Neuronal stem cell (in vitro differentiated cells): ENCODE measurements at regions not wholly inside any gene's neighbourhood (a gene's known extent, or its start where the extent isn't known, plus 50 kb on each side); places are given as distances from the start of the nearest gene placed in this dataset.

Source experiments
- DNase-seq: peaks from one replicate; pipeline ENCODE4 v3.0.0-alpha.2; 2013; ENCODE audit warnings: low spot score
- H2AFZ ChIP-seq: one replicate; pipeline ENCODE4 v1.6.1; 2013; ENCODE audit warnings: mild to moderate bottlenecking, low read length, inconsistent platforms
- H2AK5ac ChIP-seq: 2 replicates; pipeline ENCODE4 v1.6.1; 2013; ENCODE audit warnings: low read depth, mild to moderate bottlenecking, inconsistent platforms, low read length, moderate library complexity, mixed read lengths
- H2BK120ac ChIP-seq: 2 replicates; pipeline ENCODE4 v1.6.1; 2013; ENCODE audit warnings: low read depth, mild to moderate bottlenecking, inconsistent platforms, low read length, moderate library complexity, mixed read lengths
- H2BK12ac ChIP-seq: one replicate; pipeline ENCODE4 v1.6.1; 2013; ENCODE audit warnings: low read length, inconsistent platforms
- H2BK15ac ChIP-seq: 2 replicates; pipeline ENCODE4 v1.6.1; 2013; ENCODE audit warnings: mild to moderate bottlenecking, low read length, inconsistent platforms, mixed read lengths
- H2BK5ac ChIP-seq: one replicate; pipeline ENCODE4 v1.6.1; 2013; ENCODE audit warnings: inconsistent platforms, mild to moderate bottlenecking, low read length, moderate library complexity
- H3K14ac ChIP-seq: one replicate; pipeline ENCODE4 v1.6.1; 2013; ENCODE audit warnings: low read length, inconsistent platforms
- H3K18ac ChIP-seq: 2 replicates; pipeline ENCODE4 v1.6.1; 2013; ENCODE audit warnings: low read length, inconsistent platforms
- H3K23ac ChIP-seq: 2 replicates; pipeline ENCODE4 v1.6.1; 2013; ENCODE audit warnings: low read depth, mild to moderate bottlenecking, mixed read lengths, low read length, inconsistent platforms; ENCODE audit not compliant: poor library complexity
- H3K27ac ChIP-seq: replicated peaks from 3 replicates; pipeline ENCODE4 v1.5.1; 2013; ENCODE audit warnings: low read length, inconsistent platforms
- H3K27me3 ChIP-seq, 3 experiments: 2 replicates each; pipeline ENCODE4 v1.6.1; 2013; ENCODE audit warnings: low read length in 3 of 3, mild to moderate bottlenecking in 2 of 3, inconsistent platforms in 1 of 3, low read depth in 1 of 3, mixed read lengths in 1 of 3, moderate library complexity in 1 of 3; ENCODE audit not compliant: control insufficient read depth in 3 of 3, insufficient read depth in 3 of 3
- H3K36me3 ChIP-seq, 2 donors: replicated peaks in 1 of 2; 2 replicates each; pipeline ENCODE4 v1.6.1; 2013; ENCODE audit warnings: low read length in 2 of 2; ENCODE audit not compliant: control insufficient read depth in 2 of 2, insufficient read depth in 2 of 2
- H3K4ac ChIP-seq: 2 replicates; pipeline ENCODE4 v1.6.1; 2013; ENCODE audit warnings: inconsistent platforms, mild to moderate bottlenecking, low read length, moderate library complexity
- H3K4me1 ChIP-seq, 2 donors: 1 replicate in 1 of 2; 2 replicates in 1 of 2; pipeline ENCODE4 v1.6.1; 2013; ENCODE audit warnings: low read length in 2 of 2, low read depth in 1 of 2; ENCODE audit not compliant: control insufficient read depth in 2 of 2, insufficient read depth in 1 of 2
- H3K4me2 ChIP-seq: one replicate; pipeline ENCODE4 v1.6.1; 2013; ENCODE audit warnings: mild to moderate bottlenecking, low read length, inconsistent platforms; ENCODE audit not compliant: insufficient read depth, poor library complexity, severe bottlenecking
- H3K4me3 ChIP-seq, 2 donors: 2 replicates each; pipeline ENCODE4 v1.5.1; 2013; ENCODE audit warnings: low read length in 2 of 2, mild to moderate bottlenecking in 2 of 2, inconsistent platforms in 1 of 2, moderate library complexity in 1 of 2
- H3K79me1 ChIP-seq: one replicate; pipeline ENCODE4 v1.6.1; 2013; ENCODE audit warnings: low read depth, mild to moderate bottlenecking, inconsistent platforms, low read length, moderate library complexity
- H3K9ac ChIP-seq: one replicate; pipeline ENCODE4 v1.6.1; 2013; ENCODE audit warnings: mild to moderate bottlenecking, low read depth, low read length, inconsistent platforms; ENCODE audit not compliant: poor library complexity
- H3K9me3 ChIP-seq, 2 donors: replicated peaks in 1 of 2; 2 replicates each; pipeline versions ENCODE3 to v1.6.1; 2013; ENCODE audit warnings: low read length in 2 of 2, mild to moderate bottlenecking in 2 of 2, inconsistent platforms in 1 of 2, low read depth in 1 of 2, mixed read lengths in 1 of 2, moderate library complexity in 1 of 2; ENCODE audit not compliant: control insufficient read depth in 2 of 2, insufficient read depth in 1 of 2
- H4K8ac ChIP-seq: one replicate; pipeline ENCODE4 v1.6.1; 2013; ENCODE audit warnings: low read depth, mild to moderate bottlenecking, inconsistent platforms, low read length, moderate library complexity
- H4K91ac ChIP-seq: one replicate; pipeline ENCODE4 v1.6.1; 2013; ENCODE audit warnings: low read length, low read depth, mild to moderate bottlenecking, inconsistent platforms; ENCODE audit not compliant: poor library complexity
- WGBS, 2 donors: extraction: QIAGEN DNeasy Blood & Tissue Kit; methylation state at CpG; one replicate each; pipeline ENCODE4 v1.1.7; 2013; ENCODE audit warnings: missing lambda C conversion rate in 2 of 2, mixed read lengths in 1 of 2; ENCODE audit not compliant: insufficient read length in 2 of 2, insufficient replicate concordance in 1 of 2; ENCODE audit errors: extremely low coverage in 2 of 2; 5-methylcytosine and 5-hydroxymethylcytosine counted together

- no peak overlapping the region for H2BK15ac ChIP-seq
- no peaks in the 10 kb centered on the region for H3K79me1 ChIP-seq
- H3K23ac ChIP-seq, result no peak overlapping the region
- no peak overlapping the region for H3K27ac ChIP-seq
- no peak overlapping the region for H3K18ac ChIP-seq
- no peaks in the 10 kb centered on the region for H3K36me3 ChIP-seq
- H3K4me3 ChIP-seq, result no peak overlapping the region
- H2BK120ac ChIP-seq, result no peak overlapping the region
- no peak for DNase-seq
- H2BK5ac ChIP-seq, result no peak overlapping the region
- no peak overlapping the region for H2BK12ac ChIP-seq
- no peak overlapping the region for H3K4ac ChIP-seq
- no peak overlapping the region for H2AFZ ChIP-seq
- H3K9me3 ChIP-seq, result no peaks in the 10 kb centered on the region
- no peak overlapping the region for H4K91ac ChIP-seq
- H3K4me2 ChIP-seq, result no peak overlapping the region
- H3K9ac ChIP-seq, result no peak overlapping the region
- no peak overlapping the region for H3K14ac ChIP-seq
- no peak overlapping the region for H4K8ac ChIP-seq
- WGBS, 2 donors, result no CpG with 5 or more reads among the region's 7 CpGs
- H2AK5ac ChIP-seq, result no peak overlapping the region
- peaks cover 0 to 3% of the 10 kb centered on the region in 2 donors for H3K4me1 ChIP-seq
- H3K27me3 ChIP-seq, result no peaks in the 10 kb centered on the region
Measured at GRCh38 chr2:30349691-30350090, 97.4 kb upstream of the LCLAT1 start.

DNA sequence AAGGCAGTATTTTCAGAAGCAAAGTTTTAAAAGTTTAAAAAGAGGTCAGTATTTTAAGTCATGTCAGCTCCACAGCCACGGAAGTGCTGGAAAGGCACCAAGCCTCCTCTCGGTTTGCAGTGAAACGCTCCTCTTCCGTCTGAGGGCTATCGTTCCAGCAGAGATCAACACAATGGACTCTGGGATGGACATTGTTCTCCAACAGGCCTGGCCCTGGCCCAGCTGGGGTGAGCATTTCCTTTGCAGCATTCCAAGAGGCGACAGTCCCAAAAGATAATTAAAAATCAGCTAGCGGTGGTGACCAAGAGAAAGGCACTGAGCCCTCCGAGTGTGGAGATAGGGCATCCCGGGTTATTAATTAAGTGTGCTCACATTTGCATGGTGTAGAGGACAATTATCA lies 95.9 kb upstream of the LCLAT1 start:
- H2BK15ac ChIP-seq, result no peak overlapping the region
- H3K36me3 ChIP-seq, result no peaks in the 10 kb centered on the region
- no peak overlapping the region for H2BK5ac ChIP-seq
- H3K14ac ChIP-seq, result no peak overlapping the region
- peak overlapping the region; percentile 5 for H2AFZ ChIP-seq
- no peak overlapping the region for H2BK12ac ChIP-seq
- no peak overlapping the region for H4K8ac ChIP-seq
- H3K9me3 ChIP-seq, result no peaks in the 10 kb centered on the region
- no peaks in the 10 kb centered on the region for H3K79me1 ChIP-seq
- WGBS, 2 donors, result no CpG with 5 or more reads among the region's 9 CpGs
- H2BK120ac ChIP-seq, result no peak overlapping the region
- H3K27me3 ChIP-seq, result no peaks in the 10 kb centered on the region
- no peak overlapping the region for H3K4me3 ChIP-seq
- DNase-seq, result no peak
- H3K4me1 ChIP-seq, result peaks cover 0 to 3% of the 10 kb centered on the region in 2 donors
- H4K91ac ChIP-seq, result no peak overlapping the region
- no peak overlapping the region for H3K9ac ChIP-seq
- no peak overlapping the region for H3K4me2 ChIP-seq
- H3K27ac ChIP-seq, result peak overlapping the region; percentile 10
- no peak overlapping the region for H2AK5ac ChIP-seq
- H3K23ac ChIP-seq, result no peak overlapping the region
- no peak overlapping the region for H3K18ac ChIP-seq
- H3K4ac ChIP-seq, result no peak overlapping the region

DNA sequence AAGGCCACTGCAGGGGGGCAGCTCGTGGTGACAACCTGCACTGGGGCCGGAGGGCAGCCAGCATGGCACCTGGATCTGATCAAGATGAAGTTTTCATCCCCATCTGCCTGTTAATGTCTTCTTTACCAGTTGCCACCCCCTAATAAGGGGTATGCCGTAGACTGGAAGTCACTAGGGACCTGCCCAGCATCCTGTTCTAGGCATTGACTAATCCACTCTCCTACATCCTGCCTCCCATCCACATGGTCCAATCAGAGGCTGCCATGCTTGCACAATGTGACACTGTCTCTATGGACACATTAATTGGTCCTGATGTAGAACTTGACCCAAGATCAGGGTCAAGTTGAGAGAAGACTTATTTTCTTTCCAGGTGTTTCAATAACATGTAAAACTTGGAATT lies 95.1 kb upstream of the LCLAT1 start:
- H3K79me1 ChIP-seq, result no peaks in the 10 kb centered on the region
- H4K8ac ChIP-seq, result no peak overlapping the region
- no peak overlapping the region for H3K18ac ChIP-seq
- no peak overlapping the region for H3K14ac ChIP-seq
- no peak overlapping the region for H3K4me3 ChIP-seq
- H4K91ac ChIP-seq, result no peak overlapping the region
- no peak overlapping the region for H3K23ac ChIP-seq
- no peaks in the 10 kb centered on the region for H3K36me3 ChIP-seq
- H3K4ac ChIP-seq, result no peak overlapping the region
- no peak overlapping the region for H2BK5ac ChIP-seq
- H3K9ac ChIP-seq, result no peak overlapping the region
- H2BK12ac ChIP-seq, result no peak overlapping the region
- H3K9me3 ChIP-seq, result no peaks in the 10 kb centered on the region
- DNase-seq, result no peak
- H2AK5ac ChIP-seq, result peak overlapping the region; percentile 16
- no peak overlapping the region for H2BK120ac ChIP-seq
- H3K27ac ChIP-seq, result no peak overlapping the region
- H3K27me3 ChIP-seq, result no peaks in the 10 kb centered on the region
- H3K4me1 ChIP-seq, result peaks cover 0 to 7% of the 10 kb centered on the region in 2 donors
- H3K4me2 ChIP-seq, result no peak overlapping the region
- no peak overlapping the region for H2AFZ ChIP-seq
- no CpG with 5 or more reads among the region's 3 CpGs for WGBS, 2 donors
- no peak overlapping the region for H2BK15ac ChIP-seq

DNA sequence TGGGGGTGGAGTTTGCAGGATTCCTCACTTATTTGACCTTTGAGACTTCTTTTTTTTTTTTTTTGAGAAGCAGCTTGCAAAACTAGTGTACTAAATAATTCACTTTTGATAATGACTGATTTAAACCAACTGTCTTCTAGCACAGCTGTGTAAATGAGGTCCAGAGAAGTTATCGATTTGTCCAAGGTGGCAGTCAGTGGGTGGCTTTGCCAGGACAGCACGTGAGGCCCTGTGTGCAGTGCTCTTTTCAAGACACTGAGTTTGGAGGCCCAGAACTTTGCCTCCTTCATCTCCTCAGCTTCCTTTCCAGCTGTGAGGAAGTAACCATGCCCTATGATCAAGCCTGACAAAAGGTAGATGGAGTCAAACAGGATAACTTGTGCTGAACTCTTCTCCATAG lies 92.9 kb upstream of the LCLAT1 start:
- Histone ChIP-seq H4K91ac (no peak overlapping the region), H3K23ac (no peak overlapping the region), H2AK5ac (no peak overlapping the region), H3K27ac (no peak overlapping the region), H3K14ac (no peak overlapping the region), H3K9me3 (no peaks in the 10 kb centered on the region), H3K4me1 (peaks cover 0 to 7% of the 10 kb centered on the region in 2 donors), H2BK120ac (no peak overlapping the region), H3K27me3 (no peaks in the 10 kb centered on the region), H3K18ac (no peak overlapping the region), H2BK5ac (no peak overlapping the region), H3K4me3 (no peak overlapping the region), H4K8ac (no peak overlapping the region), H3K79me1 (no peaks in the 10 kb centered on the region), H2BK15ac (no peak overlapping the region), H3K36me3 (no peaks in the 10 kb centered on the region), H2AFZ (no peak overlapping the region), H3K9ac (no peak overlapping the region), H3K4ac (no peak overlapping the region), H3K4me2 (no peak overlapping the region), H2BK12ac (no peak overlapping the region)
- WGBS, 2 donors, result no CpG with 5 or more reads among the region's 2 CpGs
- no peak for DNase-seq
